ENCODE measurements at regions not wholly inside any gene's neighbourhood (a gene's known extent, or its start where the extent isn't known, plus 50 kb on each side); places are given as distances from the start of the nearest gene placed in this dataset.

DNA sequence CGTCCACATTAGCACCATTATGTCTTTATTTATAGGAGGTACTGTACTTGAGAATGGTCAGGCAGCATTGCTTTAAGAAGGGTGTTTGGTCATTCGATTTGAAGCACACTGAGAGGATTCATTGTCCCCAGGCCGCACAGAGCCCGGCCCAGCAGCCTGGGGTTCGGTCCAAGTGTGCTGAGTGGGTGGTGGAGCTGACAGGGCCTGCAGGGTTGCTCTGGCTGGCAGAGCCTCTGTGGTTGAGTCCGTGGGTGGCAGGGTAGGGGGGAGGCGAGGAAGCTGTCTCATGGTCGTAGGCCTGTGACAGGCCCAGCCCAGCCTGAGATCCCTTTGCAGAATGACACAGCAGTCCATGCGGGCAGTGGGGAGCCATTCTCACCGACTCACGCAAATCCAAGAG, 227.7 kb upstream of the TOPAZ1 start:
- TF ChIP-seq, protein P1, sequence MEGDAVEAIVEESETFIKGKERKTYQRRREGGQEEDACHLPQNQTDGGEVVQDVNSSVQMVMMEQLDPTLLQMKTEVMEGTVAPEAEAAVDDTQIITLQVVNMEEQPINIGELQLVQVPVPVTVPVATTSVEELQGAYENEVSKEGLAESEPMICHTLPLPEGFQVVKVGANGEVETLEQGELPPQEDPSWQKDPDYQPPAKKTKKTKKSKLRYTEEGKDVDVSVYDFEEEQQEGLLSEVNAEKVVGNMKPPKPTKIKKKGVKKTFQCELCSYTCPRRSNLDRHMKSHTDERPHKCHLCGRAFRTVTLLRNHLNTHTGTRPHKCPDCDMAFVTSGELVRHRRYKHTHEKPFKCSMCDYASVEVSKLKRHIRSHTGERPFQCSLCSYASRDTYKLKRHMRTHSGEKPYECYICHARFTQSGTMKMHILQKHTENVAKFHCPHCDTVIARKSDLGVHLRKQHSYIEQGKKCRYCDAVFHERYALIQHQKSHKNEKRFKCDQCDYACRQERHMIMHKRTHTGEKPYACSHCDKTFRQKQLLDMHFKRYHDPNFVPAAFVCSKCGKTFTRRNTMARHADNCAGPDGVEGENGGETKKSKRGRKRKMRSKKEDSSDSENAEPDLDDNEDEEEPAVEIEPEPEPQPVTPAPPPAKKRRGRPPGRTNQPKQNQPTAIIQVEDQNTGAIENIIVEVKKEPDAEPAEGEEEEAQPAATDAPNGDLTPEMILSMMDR (conservative IDR thresholded peaks at IDR 0.05 in 1 of 2, IDR thresholded peaks at IDR 0.05 in 1 of 2; ENCODE audit: extremely low read depth in 1 of 2, insufficient read depth in 1 of 2, low read depth in 1 of 2, low read length in 2 of 2): no peak
- no peak for TF ChIP-seq EZH2 (IDR thresholded peaks at IDR 0.05; ENCODE audit: borderline replicate concordance, low read length)

All from mammary epithelial cell (primary cell).